Neuron (in vitro differentiated cells): ENCODE measurements at regions not wholly inside any gene's neighbourhood (a gene's known extent, or its start where the extent isn't known, plus 50 kb on each side); places are given as distances from the start of the nearest gene placed in this dataset.

Experiments used
- H2AFZ ChIP-seq: one replicate; pipeline ENCODE4 v1.6.1; 2013; ENCODE audit warnings: low read depth, mild to moderate bottlenecking, inconsistent platforms, low read length, moderate library complexity
- H3K27me3 ChIP-seq: one replicate; pipeline ENCODE4 v1.6.1; 2013; ENCODE audit warnings: low read length; ENCODE audit not compliant: insufficient read depth
- H3K36me3 ChIP-seq: one replicate; pipeline ENCODE4 v1.6.1; 2013; ENCODE audit warnings: low read length; ENCODE audit not compliant: insufficient read depth
- H3K4me1 ChIP-seq: one replicate; pipeline ENCODE4 v1.6.1; 2013; ENCODE audit warnings: low read length; ENCODE audit not compliant: insufficient read depth
- H3K4me3 ChIP-seq: 2 replicates; pipeline ENCODE4 v1.5.1; 2013; ENCODE audit warnings: mild to moderate bottlenecking, low read length, moderate library complexity
- H3K9me3 ChIP-seq: one replicate; pipeline ENCODE4 v1.6.1; 2013; ENCODE audit warnings: low read length

DNA sequence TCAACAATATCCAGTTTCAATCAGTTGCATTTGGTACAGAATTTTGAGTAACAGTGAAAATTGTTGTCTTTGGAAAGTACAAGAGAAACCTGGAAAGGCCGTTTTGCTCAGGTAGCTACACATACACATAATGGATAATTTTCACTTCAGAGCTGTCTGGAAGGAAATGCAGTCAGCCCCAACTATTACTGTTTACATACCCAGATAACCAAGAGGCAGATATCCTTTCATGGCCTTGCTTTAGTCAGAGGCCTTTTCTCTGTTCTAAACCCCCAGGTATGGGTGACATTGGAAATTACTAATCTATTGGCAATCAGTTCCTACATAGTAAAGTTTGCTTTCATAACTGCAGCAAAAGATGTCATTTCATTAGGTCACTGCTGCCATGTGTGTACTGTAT lies 244.9 kb upstream of the EMCN start:
- Histone ChIP-seq H3K4me1 (no peaks in the 10 kb centered on the region), H2AFZ (no peak overlapping the region), H3K9me3 (no peaks in the 10 kb centered on the region), H3K4me3 (no peak overlapping the region), H3K36me3 (no peaks in the 10 kb centered on the region), H3K27me3 (no peaks in the 10 kb centered on the region)

DNA sequence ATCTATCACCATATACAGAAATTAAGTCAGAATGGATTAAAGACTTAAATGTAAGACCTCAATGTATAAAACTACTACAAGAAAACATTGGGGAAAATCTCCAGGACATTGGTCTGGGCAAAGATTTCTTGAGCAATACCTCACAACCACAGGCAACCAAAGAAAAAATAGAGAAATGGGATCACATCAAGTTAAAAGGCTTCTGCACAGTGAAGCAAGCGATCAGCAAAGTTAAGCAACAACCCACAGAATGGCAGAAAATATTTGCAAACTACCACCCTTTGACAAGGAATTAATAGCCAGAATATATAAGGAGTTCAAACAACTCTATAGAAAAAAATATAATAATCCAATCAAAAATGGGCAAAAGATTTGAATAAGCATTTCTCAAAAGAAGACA lies 236.9 kb upstream of the EMCN start:
- Histone ChIP-seq H3K9me3 (no peaks in the 10 kb centered on the region), H3K4me3 (no peak overlapping the region), H3K4me1 (no peaks in the 10 kb centered on the region), H3K36me3 (no peaks in the 10 kb centered on the region), H3K27me3 (no peaks in the 10 kb centered on the region), H2AFZ (no peak overlapping the region)

DNA sequence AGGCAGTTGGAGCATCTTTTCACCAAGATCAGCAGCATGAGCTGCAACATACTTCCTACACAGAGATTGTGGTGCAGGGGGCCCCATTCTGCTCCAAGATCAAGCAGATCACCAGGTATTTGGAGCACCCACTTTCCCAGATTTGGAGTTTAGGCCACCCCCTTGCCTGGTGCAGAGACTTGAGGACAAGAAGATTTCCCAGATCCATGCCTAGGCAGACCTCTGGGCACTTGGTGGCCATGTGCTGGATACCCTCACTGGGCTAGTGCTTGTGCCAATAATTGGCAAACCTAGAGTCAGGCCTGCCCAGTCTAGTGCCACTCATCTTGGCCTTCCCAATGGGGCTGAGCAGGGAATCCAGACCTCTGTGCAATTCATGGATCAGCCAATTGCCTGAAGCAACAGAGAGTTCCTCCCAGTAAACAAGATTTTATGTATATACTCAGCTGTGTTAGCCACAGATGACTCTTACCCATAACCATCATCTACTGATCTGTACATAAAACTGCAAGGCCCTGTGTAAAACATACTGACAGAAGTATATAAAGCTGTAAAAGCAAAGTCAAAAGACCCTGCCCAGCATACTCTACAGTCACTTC lies 228.4 kb upstream of the EMCN start:
- Histone ChIP-seq H3K4me1 (no peaks in the 10 kb centered on the region), H3K9me3 (no peaks in the 10 kb centered on the region), H3K4me3 (no peak overlapping the region)

DNA sequence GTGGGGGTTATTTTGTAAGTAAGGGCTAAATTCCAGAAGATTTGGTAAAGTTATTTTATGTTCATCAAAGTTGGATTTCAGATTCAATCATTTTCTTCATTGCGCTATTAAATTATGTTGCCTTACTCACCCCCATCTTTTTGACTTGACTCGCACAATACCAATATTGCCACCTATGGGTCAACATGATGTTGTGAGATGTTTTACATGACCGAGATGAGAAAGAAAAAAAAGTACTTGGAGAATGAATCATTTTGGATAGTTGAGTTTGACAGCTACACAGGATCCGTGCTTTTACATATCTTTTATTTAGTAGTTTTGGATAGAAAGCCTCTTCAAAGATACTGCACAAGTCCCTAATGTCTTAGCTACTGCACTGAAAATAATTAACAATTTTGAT lies 224.2 kb upstream of the EMCN start:
- Histone ChIP-seq H3K9me3 (no peaks in the 10 kb centered on the region), H3K4me1 (peaks cover 4% of the 10 kb centered on the region), H3K36me3 (no peaks in the 10 kb centered on the region), H3K4me3 (no peak overlapping the region), H2AFZ (no peak overlapping the region), H3K27me3 (no peaks in the 10 kb centered on the region)

More for the DNA sequence above, 228.4 kb upstream of the EMCN start:
- Histone ChIP-seq H3K36me3 (no peaks in the 10 kb centered on the region), H3K27me3 (no peaks in the 10 kb centered on the region), H2AFZ (no peak overlapping the region)

DNA sequence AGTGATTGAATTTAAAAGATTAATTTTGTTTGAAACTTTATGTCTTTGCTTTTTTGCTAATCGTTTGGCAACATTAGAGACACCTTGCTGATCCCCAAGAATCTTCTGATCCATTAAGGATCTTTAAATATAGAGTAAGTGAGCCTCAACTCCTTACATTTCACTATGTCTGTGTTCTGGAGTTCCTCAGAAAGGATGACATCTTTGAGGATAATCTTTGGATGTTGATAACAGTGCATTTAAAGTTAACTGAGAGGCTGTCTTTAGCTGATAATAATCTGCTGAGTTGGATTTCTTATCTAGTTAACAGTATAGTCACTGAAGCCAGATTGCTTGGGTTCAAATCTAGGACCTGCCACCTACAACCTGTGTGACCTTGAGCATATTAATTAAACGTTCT lies 221.6 kb upstream of the EMCN start:
- Histone ChIP-seq H3K4me1 (peaks cover 7% of the 10 kb centered on the region), H3K27me3 (no peaks in the 10 kb centered on the region), H3K4me3 (no peak overlapping the region), H3K9me3 (no peaks in the 10 kb centered on the region), H2AFZ (no peak overlapping the region), H3K36me3 (no peaks in the 10 kb centered on the region)

DNA sequence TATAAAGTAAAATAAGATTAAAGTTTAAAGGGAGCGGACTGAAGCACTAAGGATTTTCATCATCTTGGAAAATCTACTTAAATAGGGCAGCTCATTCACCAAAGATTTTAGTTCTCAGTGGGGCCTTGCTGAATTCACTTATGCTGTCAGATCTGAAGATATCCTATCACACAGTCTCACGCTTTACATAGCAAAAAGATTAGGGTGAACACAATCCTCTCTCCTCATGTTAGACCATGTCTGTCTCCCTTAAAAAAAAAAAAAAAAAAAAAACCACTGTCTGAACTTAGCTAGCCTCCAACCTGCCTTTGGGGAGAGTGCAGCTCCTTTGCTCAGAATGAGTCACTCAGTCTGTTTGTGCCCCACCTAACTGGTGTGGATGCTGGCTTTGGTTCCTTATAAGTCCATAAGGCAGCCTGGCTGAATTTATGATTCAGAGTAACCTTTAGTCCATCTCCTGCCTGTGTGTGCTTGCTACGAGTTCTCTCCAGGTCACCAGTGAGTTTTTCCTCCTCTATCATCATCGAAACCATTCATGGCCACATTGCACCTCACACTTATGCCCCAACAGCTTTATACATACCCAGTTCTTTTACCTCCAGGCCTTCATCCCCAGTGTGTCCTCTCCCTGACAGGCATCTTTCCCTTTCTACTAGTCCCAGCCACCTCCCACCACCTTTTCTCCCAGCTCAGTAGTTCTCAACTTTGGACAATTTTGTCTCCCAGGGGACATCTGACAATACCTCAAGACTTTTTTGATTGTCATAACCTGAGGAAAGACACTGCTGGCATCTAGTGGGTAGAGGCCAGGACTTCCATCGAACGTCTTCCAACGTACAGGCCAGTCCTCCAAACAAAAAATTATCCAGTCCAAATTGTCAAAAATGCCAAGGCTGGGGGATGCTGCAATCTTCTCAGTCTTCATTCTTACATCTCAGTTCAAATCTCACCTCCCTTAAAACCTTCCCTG lies 220.7 kb upstream of the EMCN start:
- Histone ChIP-seq H3K27me3 (no peaks in the 10 kb centered on the region), H2AFZ (no peak overlapping the region), H3K9me3 (no peaks in the 10 kb centered on the region), H3K4me1 (peaks cover 7% of the 10 kb centered on the region), H3K4me3 (no peak overlapping the region), H3K36me3 (no peaks in the 10 kb centered on the region)

DNA sequence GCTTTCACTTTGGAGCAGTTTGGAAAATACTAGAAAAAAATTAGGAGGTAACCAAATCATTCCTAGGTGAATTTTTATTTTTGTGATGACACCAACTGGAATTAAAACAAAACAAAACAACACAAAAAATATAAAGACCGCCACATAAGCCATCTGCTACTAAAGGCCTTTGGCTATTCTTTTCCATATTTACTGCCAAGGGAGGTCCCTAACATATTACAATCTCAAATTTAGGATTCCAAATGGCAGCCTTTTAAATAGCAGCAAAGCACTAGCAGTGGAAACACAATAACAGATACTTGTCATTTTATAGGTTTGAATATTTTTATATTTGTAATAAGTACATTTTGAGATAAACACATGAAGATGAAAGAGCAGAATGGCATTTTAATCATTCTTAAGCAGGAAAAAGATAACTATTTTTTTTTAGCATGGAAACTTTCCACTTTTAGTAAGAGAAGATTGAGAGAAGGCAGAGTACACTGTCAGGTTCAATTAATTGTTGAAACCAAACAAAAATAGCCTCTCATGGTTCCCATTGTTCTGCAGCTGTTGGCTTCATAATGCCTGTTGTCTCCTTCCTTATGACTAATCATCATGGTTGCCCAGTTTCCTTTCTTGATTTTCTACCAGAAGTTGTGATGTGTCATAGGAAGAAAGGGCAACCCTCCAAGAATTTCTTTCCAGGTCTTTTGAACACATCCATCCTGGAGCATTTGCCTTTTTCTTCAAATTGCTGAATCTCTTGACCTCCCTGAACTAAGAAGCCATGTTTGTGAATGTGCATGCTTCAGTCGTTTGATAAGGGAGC lies 219.0 kb upstream of the EMCN start:
- no peaks in the 10 kb centered on the region for H3K9me3 ChIP-seq
- peaks cover 7% of the 10 kb centered on the region for H3K4me1 ChIP-seq
- no peaks in the 10 kb centered on the region for H3K36me3 ChIP-seq
- no peak overlapping the region for H2AFZ ChIP-seq
- H3K4me3 ChIP-seq, result no peak overlapping the region
- H3K27me3 ChIP-seq, result no peaks in the 10 kb centered on the region

DNA sequence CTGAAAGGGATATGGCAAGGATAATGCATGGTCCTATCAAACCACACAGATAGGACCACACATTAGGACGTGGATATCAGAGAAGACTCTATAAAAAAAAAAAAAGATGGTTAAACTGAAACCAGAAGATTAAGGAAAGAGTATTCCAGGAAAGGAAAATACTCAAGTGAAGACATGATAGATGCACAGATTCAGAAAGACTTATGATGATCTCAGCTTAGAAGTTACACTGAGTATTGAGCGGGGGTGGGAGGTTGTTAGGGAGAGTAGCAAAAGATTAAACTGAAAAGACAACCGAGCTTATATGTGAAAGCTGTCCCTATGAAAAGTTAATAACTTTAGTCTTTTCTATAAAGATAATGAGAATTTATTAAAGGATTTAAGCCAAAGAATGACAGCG lies 211.0 kb upstream of the EMCN start:
- Histone ChIP-seq H2AFZ (no peak overlapping the region), H3K9me3 (no peaks in the 10 kb centered on the region), H3K27me3 (no peaks in the 10 kb centered on the region), H3K4me3 (no peak overlapping the region), H3K4me1 (no peaks in the 10 kb centered on the region), H3K36me3 (no peaks in the 10 kb centered on the region)

DNA sequence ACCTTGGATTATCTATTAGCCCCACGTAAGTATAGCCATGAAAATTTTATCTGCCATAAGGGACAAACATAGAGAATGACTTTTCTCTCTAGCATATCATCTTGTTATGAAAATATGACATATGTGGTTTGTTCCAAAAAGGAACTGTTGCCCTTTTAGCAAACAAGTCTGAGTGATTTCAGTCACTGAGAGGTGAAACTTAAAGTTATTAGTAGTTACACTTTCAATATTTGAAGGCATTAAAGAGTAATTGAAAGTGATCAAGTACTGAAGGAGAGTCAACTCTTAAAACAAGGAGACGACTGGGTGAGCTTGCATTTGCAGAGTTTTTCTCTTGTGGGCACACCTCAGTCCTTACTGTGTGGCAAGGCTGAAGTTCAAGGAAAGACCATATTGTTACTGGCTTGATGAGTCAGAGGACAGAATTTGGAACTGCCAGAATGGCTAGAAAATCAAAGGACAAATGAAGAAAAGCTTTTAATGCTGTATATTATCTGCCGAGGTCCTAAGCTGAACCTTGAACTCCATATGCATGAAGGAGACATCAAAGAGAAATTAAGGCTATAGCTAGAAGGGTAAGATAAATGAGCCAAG lies 205.1 kb upstream of the EMCN start:
- H3K4me3 ChIP-seq, result no peak overlapping the region
- no peaks in the 10 kb centered on the region for H3K36me3 ChIP-seq
- no peak overlapping the region for H2AFZ ChIP-seq
- no peaks in the 10 kb centered on the region for H3K27me3 ChIP-seq
- no peaks in the 10 kb centered on the region for H3K9me3 ChIP-seq
- no peaks in the 10 kb centered on the region for H3K4me1 ChIP-seq

DNA sequence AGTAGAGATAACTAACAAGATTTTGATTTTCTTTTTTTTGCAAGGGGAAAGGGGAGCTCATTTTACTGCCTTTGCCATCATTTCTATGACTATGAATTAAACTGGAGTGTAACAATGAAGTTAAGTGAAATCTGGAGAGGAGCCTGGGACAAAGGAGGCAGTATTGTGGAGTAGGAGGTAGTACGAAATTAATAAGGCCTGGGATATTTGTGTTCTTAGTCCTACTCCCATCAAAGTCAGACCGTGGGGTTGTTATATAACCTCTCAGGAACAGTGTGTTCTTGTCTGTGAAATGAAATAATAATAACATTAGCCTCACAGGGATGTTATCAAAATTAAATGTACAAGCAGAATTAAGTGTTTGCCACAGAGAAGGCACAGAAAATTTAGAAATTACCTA lies 204.3 kb upstream of the EMCN start:
- H3K27me3 ChIP-seq, result no peaks in the 10 kb centered on the region
- no peak overlapping the region for H3K4me3 ChIP-seq
- H3K4me1 ChIP-seq, result no peaks in the 10 kb centered on the region
- H3K36me3 ChIP-seq, result no peaks in the 10 kb centered on the region
- no peaks in the 10 kb centered on the region for H3K9me3 ChIP-seq
- H2AFZ ChIP-seq, result no peak overlapping the region

DNA sequence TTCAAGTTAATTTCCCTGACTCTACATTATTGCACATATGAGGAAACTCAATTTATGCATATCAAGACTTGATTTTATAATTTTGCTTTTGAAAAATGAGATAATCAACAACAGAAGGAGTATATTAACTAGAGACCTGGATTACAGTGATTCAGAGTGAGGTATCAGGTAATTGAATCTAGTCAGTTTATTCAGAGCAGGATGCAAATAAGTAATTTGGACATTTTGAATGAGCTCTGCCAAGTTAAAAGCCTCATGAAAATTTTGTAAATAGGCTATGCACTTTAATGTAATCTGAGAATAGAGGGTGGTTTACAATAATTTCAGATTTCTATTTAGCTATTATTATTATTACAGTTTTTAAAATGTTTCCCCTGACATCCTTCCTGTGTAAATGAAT lies 203.7 kb upstream of the EMCN start:
- no peak overlapping the region for H3K4me3 ChIP-seq
- H3K27me3 ChIP-seq, result no peaks in the 10 kb centered on the region
- H3K36me3 ChIP-seq, result no peaks in the 10 kb centered on the region
- H3K4me1 ChIP-seq, result no peaks in the 10 kb centered on the region
- no peak overlapping the region for H2AFZ ChIP-seq
- H3K9me3 ChIP-seq, result no peaks in the 10 kb centered on the region

DNA sequence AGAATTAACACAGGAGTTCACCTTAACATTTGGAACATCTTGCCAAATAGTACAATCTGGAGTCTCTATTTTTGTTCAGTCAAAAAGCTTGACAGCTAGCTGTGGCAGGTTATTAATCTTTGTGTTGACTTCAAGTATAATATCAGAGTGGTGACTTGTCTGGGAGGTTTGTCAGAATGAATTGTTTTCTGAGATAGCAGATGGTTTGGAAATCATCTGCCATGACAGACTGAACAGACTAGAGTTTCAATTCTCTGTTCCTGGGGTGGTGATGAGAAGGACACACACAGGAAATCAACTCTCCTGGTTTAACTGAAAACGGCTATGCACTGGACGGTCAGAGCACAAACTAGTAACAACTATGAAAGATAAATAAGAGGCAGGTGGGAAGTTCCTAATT lies 203.3 kb upstream of the EMCN start:
- H2AFZ ChIP-seq, result no peak overlapping the region

DNA sequence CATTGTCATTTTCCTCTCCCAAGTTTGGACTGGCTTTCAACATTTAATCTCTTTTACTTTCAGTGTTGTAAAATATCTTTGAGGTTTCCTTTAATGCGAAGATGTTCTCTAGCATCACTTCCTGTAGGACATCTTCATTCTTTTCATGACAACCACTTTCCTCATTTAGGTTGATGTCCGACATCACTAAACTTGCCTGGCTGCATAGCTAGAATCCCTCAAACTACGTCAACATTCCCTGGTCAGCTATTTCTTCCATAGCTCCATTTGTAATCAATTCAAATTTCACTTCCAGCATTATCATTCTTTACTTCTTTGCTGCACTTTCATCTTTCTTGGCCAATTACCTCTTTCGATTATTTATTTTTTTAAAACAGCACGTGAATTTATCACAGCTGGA lies 198.6 kb upstream of the EMCN start:
- no peaks in the 10 kb centered on the region for H3K4me1 ChIP-seq
- no peak overlapping the region for H2AFZ ChIP-seq
- no peaks in the 10 kb centered on the region for H3K36me3 ChIP-seq
- H3K9me3 ChIP-seq, result no peaks in the 10 kb centered on the region
- no peak overlapping the region for H3K4me3 ChIP-seq
- no peaks in the 10 kb centered on the region for H3K27me3 ChIP-seq

More for the DNA sequence above, 203.3 kb upstream of the EMCN start:
- Histone ChIP-seq H3K4me1 (no peaks in the 10 kb centered on the region), H3K36me3 (no peaks in the 10 kb centered on the region), H3K4me3 (no peak overlapping the region), H3K27me3 (no peaks in the 10 kb centered on the region), H3K9me3 (no peaks in the 10 kb centered on the region)
